HG03159 (cell line): ENCODE measurements at regions not wholly inside any gene's neighbourhood (a gene's known extent, or its start where the extent isn't known, plus 50 kb on each side); places are given as distances from the start of the nearest gene placed in this dataset.
"Not testable (repeated sequence)": the region's sequence is repeated elsewhere in the genome, so short reads cannot be mapped to it uniquely, and the experiment has no call there.

Source experiments
- ATAC-seq: cut with Tn5 transposase; IDR thresholded peaks from one replicate; pipeline ENCODE4 v1.9.1; 2021; ENCODE audit warnings: mild to moderate bottlenecking, moderate library complexity; ENCODE audit not compliant: unreplicated experiment

DNA sequence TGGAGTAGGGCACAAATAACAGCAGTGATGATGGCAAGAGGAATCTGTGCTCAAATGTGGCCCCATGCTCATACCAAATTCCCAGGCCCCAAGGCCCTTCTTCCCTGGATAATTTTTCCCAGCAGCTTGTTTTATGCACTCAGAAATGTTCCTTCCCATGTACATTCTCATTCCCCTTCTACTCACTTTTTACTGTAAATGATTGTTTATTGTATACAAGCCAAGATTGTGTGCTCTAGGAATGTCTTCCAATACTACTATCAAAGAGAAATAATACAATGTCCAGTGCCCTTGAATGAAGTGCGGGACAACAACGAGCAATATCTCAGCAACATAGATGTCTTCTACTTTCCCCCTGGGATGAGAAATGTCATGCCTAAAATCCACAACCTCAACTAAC lies 201.6 kb downstream of the ICOS start:
- ATAC-seq, result no peak

DNA sequence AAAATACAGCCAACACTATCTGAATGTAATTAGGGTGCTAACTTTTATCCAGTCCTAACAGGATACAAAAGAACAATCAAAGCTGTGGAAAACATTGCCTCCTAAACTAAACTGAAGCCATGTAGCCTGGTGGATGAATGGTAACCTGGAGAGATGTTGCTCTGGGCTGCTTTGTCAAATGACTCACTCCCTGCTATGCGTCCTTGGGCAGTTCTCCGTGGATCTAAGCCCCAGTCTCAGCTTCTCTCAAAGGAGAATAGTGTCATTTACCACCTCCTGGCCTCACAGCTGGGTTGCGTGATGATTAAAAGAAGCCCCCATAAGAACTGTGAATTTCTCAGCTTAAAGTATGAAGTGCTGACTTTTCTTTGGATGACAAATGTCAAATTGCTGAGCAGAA lies 203.7 kb downstream of the ICOS start:
- no peak for ATAC-seq

DNA sequence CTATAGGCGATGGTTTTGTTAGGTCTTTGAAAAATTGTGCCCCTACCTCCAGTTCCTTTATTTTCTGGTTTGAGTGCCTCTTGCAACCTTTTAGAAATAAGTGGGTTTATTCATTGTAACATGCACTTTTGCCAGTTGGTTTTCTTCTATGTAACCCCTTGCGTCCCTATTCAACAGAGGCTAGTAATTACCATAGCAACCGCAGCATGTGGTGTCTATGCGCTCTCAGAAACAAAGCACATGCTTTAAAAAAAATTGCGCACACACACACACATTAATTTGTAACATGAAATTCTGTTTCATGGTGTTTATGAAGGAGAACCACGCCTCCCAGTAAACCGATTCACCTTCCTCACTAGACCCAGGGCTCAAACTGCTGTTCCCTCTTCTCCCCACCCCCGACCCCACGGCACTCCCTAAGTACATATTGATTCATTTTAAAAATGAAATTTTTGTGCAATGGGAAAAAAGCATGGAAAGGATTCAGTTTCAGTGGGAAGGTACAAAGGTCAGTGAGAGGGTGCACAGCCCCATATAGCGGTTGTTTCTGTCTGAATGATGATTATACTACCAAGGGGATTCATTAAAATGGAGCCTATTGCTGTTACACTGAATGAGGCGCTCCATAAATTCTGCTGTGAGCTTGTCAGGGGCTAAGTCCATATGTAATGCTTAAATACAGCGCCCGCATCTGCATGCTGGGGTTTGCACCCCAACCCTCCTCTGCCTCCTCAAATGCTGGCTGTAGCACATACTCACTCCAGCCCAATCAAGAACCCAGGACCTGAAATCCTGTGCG lies 206.9 kb downstream of the ICOS start:
- no peak for ATAC-seq

DNA sequence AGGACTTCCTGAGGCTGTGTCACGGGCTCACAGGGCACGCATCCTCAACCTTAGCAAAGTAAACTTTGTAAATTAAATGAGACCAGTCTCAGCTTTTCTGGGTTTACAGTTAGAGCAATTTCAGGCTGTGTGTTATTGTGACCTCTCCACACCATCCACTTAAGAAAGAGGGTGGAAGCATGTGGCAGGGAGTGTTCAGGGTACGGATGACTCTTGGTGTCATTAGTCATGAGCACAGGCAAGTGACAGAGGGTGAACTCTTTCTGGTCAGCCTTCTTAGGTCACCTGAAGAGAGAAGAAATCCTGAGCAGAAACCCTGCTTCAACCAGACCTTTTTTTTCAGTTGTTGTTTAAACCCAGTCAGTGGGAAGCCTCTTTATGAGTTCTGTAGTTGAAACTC lies 207.9 kb downstream of the ICOS start:
- no peak for ATAC-seq

DNA sequence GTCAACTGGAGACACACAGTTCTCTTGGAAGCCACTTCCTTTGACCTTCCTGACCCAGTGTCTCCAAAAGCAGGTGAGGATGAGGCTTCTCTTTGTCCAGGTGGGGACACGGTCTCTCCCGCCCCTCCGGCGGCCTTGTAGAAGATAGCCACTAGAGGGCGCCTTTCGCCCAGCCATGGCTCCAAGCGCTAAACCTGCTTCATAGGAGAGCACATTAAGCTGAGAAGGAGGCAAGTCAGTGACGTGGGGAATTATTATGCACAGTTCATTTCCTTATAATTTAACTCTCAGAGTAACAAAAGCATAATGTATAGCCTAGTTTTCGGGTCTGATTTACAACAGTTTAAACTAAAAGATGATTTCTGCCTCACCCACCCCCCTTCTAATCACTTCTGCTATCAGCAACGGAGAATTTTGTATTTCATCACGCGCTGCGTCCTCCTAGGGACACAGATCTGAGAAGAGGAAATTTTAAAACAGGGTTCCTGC lies 208.7 kb downstream of the ICOS start:
- ATAC-seq, result peak; percentile 98

DNA sequence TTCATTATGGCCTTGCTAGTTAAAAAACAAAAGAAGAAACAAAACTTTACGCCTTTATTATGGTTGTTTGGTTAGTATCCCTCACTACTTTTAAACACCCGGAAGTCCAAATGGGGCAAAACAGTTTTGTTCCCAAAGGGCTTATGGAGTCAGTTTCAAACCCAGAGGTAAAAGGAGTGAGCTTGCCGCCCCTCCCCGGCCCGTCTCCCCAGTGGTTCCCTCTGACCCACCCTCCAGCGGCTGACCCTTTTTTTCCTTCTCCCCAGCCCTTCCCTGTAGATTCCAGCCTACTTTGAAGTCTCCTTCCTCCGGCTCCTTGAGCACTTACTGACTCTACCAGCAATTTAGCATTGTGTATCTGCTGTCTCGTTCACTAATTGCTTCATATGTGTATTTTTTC lies 209.2 kb downstream of the ICOS start:
- no peak for ATAC-seq

DNA sequence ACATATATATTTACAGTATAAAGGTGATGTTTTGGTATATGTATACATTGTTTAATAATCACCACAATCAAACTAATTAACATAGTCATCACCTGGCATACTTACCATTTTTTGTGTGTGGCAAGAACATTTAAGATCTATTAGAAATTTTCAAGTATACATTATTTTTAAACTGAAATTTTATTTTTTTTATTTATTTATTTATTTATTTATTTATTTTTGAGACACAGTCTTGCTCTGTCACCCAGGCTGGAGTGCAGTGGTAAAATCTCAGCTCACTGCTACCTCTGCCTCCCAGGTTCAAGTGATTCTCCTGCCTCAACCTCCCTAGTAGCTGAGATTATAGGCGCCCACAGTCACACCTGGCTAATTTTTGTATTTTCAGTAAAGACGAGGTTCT lies 210.5 kb downstream of the ICOS start:
- not testable (repeated sequence) for ATAC-seq

DNA sequence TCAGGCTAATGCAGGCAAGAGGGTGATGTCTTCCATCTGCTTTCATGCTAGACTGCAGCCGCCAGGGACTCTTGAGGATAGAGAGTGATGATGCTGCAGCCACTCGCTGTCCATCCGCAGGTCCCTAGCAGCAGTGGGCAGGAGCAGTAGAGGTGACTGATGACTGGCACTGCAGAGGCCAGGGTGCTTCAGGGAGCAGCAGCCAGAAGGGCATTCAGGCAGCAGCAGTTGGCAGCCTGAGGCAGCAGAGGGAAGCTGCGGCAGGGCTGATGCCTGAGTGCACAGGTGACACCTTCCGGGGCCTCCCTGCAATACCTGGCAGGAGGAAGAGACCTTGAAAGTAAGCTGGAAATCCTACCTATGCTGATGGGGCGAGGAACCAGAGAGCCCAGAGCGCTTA lies 214.2 kb downstream of the ICOS start:
- no peak for ATAC-seq

DNA sequence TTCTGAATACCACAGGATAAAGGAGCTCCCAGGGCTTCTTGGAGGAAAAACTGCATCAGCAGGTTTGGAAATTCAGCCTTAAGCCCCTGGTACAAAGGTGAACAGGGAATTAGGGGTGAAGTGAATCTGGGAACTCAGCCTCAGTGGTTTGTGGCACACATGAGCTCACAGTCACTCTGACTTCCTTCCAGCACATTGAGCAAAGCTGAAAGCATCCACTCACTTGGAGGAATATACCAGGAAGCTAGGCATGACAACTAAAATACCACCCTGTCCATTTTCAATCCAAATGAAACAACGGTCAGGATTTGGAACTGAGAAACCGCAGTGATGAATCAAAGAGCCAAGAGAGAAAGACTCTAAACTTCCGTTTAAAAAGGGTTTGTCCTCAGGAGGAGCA lies 216.1 kb downstream of the ICOS start:
- no peak for ATAC-seq

DNA sequence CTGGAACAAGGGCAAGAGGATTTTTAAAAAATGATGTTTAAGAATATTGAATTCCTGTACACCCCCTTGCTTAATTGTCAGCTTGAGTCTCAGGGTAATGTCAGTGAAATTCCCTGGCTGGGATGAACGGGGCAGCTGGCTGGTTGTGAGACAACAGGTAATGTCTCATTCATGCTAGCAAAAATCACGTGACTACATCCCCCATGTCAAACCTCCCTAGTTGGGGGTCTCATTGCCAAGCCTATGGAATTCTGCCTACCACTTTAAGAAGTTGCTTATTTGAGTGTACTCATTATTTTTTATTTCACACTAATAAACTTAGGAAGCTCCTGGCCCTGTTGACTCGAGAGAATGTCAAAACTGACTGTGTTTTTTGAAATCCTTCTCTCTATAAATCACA lies 218.3 kb downstream of the ICOS start:
- no peak for ATAC-seq

DNA sequence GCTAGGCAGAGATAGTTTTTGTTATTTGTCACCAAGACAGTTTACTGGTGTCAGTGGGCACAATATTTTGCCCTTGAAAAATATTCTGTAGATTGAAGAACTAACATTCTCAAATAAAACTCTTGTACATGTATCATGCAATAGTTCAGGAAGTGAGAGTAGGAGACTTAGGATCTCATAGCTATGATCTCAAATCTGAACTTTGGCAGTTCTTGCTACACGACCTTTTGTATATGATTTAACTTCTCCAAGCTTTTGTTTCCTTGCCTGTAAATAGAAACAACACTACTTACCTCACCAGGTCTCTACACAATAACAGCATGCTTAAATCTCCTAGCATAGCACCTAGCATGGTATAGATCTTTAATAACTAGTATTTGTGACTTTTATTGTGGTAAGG lies 219.9 kb downstream of the ICOS start:
- ATAC-seq, result no peak

DNA sequence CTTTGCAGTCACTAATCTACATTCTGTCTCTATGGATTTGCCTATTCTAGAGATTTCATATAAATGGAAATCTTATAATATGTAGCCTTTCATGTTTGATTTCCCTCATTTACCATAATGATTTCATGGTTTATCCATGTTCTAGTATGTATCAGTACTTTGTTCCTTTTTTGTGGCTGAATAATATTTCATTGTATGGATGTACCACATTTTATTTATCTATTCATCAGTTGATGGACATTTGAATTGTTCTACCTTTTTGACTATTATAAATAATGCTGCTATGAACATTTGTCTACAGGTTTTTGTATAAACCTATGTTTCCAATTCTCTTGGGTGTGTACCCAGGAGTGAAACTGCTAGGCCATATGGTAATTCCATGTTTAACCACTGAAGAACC lies 221.1 kb downstream of the ICOS start:
- ATAC-seq, result no peak

DNA sequence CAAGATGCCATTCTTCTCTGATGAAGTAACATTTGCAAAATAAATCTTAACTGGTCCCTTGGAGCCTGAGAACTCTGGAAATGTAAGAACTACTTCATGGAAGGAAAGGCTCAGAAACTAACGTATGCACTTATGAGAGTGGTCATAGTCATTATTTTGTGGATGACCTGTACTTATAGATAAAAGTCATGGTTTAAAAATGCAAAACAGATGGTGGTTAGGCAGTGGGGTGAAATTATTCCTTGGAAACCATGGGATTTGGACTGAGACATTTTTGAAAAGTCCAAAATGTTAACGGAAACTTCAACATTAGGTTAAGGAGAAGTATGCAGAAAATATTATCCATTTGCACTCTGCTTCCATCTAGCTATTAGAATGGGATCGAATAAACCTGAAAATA lies 223.0 kb downstream of the ICOS start:
- no peak for ATAC-seq

DNA sequence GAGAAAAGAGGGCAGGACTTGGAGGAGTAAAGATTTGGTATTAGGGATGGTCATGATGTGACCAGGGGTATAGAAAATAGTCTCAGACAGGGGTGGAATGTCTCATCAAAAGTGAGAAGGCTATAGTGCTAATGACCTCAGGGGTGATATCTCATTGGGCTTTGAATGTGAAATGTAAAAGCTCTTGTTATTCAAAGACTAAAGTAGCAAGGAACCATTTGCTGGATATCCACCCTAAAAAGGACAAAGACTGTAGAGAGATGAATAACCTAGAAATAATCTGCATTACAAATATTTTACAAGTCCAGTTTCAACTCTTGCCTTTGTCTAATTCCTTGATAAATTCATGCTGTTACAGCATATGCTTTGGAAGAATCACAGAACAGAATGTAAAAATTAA lies 224.4 kb downstream of the ICOS start:
- ATAC-seq, result no peak

DNA sequence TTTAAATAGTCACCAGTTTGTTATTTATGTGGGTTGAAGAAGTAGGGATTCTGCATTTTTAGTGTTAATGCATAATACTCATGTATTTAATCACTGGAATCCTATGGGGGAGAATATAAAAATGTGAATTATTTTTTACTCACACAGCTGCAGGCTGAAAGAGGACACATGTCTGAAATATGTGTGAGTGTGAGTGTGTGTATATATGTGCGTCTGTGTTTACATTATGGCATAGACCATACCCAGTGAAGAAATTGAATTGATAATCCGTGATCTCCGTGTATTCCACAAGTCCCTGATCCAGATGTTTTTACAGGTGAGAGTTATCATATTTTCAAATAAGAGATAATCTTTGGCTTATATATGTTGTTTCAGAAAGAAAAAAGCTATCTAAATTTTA lies 225.3 kb downstream of the ICOS start:
- ATAC-seq, result no peak

DNA sequence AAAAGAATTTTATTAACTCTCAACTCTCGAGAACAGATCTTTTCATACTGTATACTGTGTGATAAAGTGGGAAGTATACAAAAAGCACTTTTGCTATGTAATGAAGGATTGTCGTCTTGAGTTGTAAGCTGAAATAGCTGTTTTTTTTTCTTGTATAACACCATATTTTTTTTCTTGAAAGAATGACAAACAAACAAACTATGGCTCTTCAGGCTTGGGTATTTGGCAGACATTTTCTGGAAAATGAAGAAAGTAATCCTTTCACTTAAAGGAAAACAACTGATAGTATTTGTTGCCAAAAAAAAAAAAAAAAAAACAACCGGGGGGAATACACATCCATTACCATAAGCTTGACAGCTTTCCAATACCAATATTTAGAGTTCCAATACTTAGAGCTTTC lies 230.4 kb downstream of the ICOS start:
- no peak for ATAC-seq

DNA sequence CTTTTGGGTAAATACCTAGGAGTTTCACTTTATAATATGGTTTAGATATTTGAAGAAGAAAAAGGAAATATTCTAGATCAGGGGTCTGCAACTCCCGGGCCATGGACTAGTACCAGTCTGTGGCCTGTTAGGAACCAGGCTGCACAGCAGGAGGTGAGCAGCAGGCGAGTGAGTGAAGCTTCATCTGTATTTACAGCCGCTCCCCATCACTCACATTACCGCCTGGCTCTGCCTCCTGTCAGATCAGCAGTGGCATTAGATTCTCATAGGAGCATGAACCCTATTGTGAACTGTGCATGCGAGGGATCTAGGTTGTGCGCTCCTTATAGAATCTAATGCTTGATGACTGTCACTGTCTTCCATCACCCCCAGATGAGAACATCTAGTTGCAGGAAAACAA lies 231.1 kb downstream of the ICOS start:
- ATAC-seq, result not testable (repeated sequence)

DNA sequence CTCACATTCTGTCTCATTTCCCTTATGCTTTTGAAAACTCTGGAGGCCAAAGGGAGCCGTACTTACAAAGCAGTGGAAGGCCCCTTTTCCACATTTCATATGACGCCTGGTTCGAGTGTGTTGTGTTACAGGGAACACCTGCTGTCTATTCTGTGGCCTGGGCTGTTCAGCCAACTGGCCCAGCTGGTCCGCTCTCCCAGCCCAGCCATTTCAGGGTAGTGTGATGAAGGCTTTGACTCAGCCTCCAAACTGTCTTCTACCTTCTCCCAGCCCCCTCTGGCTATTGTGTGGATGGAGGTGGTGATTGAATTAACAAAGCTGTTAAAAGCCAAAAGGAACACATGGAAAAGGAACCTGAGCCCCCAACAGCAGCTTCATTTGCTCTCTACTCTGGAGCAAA lies 233.8 kb downstream of the ICOS start:
- ATAC-seq, result no peak

DNA sequence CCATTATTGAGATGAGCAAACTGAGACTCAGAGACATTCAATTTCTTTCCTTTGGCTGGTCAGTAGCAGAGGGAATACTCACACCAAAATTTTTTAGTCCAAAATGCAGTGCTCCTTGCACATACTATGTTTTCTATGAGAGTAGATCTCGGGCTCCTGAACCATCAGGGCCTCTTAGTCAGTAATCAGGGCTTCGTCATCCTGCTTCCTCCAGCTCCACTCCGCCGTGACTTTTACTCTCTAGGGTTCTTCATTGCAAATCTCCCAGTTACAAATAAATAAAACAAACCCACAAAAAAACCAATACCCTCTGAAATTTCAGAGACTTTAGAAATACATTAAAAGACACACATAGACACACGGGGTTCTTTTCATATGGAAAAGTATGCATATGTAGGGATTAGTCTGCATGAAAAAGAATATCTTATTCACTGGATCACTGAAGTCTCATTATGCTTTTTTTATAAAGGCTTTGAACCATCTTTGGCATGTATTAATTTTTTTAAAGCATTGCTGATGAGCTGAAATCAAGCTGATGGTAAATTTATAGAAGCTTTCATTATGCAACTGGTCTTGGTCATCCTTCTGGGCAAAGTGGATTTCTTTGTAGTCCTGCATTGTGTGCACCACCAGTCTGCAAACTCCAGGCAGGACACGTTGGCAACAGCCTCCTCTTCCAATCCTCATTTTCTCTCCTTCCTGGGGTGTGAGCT lies 235.0 kb downstream of the ICOS start:
- no peak for ATAC-seq

DNA sequence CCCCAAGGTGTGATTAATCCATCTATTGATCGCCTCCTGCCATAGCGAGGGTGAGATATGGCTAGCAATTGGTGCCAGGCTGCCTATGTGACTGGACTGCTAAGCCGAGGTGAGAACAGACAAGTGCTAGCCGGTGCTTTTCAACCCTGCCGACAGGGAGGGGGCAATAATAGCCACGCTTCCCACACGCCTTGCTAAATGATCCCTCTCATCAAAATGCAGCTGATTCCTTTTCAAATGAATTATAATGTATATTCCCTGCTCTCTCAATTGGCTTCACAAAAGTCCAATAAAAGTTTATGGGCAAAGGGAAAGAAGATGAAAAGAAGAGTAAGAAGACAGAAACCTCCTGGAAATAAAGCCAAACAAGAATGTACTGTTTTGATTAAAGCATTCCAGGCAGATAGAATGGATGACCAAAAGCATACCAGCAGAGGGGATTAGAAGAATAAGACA lies 235.6 kb downstream of the ICOS start:
- no peak for ATAC-seq

DNA sequence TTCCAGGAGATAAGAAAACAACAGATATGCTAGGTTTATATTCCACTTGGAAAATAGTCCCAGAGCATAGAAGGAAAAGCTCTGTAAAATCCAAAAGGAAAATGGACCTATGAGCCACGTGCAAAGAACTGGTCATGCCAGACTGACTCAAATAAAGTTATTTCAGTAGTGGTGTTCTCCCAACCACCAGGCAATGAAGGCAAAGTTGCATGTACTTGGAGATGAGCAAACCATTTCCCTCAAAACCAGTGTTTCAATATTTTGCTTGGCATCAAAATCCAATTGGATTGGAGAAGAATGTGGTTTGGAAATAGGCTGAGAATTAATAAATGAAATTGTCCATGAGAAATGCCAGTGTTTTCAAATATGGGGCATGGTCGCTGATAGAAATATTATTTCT lies 237.5 kb downstream of the ICOS start:
- no peak for ATAC-seq

DNA sequence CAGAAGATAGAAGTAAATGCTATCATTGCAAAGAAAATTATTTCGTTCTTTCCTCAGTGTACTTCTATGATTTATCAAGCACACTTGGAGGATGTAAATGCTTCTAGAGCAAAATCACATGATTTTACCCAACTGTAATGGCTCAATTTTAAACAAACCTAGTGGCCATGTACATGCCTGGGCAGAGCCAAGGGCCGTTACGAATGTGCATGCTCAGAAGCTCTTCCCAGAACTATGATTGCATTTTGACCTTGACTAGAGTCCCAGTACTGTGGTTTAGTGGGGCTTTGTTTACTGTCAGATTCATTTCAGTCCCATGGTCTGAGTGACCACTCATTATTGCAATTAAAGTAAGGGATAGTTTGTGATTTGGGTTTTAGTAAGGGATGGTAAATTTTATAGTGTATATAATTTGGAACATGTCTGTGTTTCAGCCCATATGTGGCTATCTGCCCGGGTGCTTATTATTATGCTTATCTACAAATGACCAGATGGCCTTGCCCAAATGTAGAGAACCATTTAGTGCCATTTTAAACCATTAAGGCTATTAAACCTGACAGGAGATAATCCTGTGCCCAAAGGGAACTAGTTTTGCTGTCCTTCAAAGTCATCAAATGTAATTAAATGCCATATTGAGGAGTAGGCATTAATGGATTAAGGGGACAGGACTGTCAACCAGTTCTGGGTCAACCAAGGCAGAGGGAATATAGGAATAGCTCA lies 239.1 kb downstream of the ICOS start:
- no peak for ATAC-seq
